Kasumi-1 (cell line): ENCODE measurements at regions not wholly inside any gene's neighbourhood (a gene's known extent, or its start where the extent isn't known, plus 50 kb on each side); places are given as distances from the start of the nearest gene placed in this dataset.

Experiments
- DNase-seq, 2 experiments: peaks; one replicate each; lab custom pipeline; 2025; lab: John Stamatoyannopoulos, UW

DNA sequence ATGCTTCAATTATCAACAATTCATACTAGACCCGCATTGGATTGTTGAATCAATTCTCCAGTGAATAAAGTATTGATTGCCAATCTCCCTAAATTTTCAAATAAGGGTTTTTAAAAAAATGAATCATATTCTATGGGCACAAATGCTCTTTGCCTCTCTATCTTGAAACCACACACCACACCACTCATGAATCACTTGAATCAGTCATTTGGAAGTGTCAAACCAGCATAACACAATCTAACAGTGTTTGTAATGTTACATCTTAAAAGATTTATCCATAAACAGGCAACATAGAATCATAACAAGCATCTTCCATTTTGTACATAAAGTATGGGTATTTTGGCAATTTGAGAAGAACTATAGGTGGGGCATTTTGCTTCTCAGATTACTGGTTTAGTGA lies 219.5 kb upstream of the MIR17HG start:
- no peak for DNase-seq

DNA sequence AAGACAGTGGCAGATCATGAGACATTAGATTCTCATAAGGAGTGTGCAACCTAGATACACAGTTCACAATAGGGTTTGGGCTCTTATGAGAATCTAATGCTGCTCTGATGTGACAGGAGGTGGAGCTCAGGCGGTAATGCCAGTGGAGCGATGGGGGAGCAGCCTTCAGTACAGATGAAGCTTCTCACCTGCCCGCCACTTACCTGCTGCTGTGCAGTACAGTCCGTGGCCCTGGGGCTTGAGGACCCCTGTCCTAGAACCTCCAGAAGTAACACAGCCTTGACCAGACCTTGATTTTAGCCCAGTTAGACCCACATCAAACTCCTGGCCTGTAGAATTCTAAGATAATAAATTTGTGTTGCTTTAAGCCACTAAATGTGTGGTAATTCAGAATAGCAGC lies 215.1 kb upstream of the MIR17HG start:
- no peak for DNase-seq

DNA sequence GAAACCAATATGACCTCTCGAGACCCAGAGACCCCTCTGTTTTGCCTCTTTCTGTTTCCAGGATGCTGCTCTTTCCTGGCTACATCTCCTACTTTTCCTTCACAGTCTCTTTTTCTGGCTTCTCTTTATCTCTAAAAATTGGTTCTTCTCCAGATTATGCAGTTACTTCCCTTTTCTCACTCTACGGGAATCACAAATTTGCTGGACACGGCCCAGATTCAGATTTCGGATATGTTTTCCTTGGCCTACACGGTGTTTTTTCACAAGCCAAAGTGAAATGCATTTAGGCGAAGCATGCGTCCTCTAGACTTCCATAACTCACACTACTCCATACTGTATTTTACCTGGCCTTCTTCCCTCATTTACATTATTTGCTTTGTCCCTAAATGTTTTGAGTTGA lies 214.7 kb upstream of the MIR17HG start:
- no peak for DNase-seq

DNA sequence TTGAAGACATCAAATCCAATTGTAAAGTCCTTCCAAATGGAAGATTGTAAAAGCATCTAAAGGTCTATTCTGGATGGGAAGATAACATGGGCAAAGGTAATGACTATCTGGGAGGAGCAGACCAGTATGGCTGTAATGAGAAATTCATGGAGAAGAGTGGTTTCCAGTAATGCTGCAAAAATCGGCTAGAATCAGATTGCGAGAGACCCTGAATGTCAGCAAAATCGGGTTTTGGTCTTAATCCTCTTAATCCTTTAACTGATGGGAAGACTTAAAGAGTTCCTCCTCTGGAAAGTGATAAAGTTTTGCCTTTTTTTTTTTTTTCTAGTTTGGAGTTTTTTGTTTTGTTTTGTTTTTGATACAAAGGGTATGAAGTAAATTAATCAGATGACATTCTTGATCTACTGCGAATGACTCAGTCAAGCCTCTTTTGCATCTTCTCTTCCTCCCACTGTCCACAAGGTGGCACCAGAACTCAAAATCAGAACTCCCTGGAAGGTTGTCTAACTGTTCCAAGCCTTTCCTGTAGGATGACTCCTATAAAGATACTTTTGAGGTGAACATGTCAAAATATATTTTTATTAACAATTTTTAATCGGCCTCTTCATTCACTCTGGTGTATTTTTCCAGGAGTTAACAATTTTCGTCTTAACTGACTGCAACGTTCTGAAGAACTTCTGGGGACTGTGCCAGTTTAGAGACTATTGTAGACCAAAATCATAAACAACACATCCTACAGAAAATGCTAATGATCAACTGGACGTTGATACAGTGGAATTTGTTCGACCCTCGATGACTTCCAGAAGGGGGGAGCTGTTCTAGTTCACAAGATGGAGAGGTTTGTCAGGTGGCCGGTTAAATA lies 213.3 kb upstream of the MIR17HG start:
- DNase-seq = peak; percentile 37 to 59

DNA sequence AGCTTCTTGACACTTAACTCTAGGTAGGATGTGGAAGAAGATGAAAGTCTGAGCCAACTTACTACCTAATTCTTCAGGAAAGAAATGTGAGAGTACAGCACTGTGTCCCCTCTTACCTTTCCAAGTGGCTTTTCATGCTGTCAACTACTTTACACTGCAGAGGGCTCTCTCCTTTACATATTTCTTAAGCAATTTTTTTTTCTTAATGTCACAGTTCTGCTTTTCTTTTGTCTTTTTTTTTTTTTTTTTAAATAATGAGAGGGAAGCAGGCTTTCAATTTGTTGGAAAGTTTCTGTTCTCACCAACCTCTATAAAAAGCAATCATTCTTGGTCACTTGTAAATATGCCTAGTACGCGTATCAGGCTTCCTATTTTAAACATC lies 212.7 kb upstream of the MIR17HG start:
- DNase-seq = no peak

DNA sequence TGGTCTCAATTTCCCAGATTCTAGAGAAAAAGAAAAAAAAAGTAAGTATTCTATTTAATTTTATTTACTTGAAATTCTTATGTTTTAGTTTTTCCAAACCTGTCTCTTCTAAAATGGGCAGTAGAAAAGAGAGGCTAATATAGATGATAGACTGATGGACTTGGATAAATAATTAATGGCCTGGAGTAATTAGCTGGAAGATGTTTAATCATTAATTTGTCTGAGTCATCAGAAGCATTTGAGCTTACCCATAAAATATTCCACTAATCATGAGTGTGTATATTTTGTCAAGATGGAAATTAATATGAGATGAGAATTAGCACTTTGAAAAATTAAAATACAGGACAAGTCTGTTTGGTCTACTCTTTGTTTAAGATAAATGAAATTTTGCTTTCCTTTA lies 212.1 kb upstream of the MIR17HG start:
- DNase-seq = no peak

DNA sequence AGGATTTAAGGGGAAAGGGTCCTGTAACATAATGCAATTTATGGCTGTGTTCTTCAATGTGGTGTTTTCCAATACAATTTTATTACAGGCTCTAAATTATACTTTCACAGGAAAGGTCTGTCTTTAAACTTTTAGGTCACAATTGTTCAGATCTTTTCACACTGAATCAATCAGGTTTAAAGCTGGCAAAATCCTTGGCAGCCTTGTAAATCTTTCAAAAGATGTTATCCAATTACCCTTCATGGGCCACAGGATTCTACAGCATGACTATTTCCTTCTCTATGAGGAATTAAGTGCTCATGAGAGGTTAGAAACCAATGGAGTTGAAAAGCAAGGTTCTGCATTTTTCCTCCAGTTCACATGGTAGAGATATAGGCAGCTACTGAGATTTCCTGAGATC lies 211.5 kb upstream of the MIR17HG start:
- no peak for DNase-seq

DNA sequence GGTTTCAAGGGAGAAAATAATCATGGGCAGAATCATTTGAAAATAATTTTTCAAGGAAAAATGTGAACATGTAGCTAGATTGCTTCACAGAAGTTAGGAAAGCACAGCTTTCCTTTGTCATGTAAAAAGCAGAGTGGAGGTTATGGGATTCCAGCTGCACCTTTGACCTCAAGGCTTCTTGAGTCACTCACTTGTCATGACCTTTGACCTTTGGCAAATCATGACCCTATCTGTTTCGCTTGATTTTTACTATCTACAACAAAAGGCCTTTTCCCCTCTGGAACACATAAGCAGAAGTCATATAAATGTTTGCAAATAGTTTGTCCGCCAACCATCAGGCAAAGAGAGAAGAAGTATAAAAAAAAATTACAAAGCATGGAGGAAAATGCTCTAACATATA lies 210.7 kb upstream of the MIR17HG start:
- DNase-seq = no peak

DNA sequence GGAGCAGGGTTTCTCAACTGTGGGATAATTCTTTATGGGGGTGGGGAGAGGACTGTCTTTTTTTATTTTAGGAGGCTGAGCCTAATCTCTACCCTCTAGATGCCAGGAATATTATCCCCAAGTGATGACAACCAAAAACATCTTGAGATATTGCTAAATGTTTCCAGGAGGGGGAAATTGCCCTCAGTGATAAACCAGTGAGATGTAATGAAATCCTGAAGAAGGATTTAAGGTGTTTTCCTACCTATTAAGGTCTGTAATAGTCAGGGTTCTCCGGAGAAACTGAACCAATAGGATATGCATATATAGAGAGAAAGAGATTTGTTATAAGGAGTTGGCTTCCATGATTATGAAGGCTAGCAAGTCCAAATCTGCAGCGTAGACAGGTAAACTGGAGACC lies 208.3 kb upstream of the MIR17HG start:
- DNase-seq = no peak

DNA sequence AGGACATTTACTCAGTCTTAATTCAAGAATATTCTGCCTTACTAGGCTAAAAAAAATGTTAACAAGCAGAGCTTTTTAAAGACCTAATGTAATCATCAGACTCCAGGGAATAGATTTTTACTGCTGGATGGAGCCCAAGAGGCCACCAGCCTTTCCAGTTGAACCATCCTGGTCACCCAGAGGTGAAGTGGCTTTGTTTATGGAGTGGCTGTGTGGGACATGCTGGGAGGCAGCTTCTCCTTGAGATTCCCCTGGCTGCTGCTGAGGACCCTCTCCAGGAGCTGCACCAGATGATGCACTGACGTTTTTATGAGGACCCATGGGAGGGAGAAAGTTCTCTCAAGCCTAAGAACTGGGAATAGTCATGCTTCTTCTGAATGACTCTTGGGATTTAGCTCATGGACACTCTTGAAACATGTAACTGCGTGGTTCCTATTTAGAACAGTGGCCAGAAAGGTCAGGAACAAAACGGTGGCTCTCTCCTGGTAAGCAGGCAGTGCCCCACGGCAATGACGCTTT lies 205.9 kb upstream of the MIR17HG start:
- DNase-seq = no peak

DNA sequence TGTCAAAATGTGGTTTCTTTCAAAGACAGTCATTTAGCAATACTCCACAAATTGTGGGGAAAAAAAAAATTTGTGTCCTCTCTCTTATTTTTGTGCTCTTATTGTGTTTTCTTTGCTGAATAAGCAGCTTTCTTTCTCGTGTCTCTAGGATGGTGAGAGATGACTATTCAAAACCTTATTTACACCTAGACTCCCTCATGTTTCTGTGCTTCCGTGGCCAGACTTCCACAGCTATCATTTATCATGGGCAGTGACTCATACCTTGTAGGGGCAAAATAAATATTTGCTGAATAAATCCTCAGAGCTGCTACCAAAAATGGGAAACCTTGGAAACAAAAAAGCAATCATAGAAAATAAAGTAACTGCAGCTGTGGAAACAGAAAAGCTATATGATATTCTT lies 204.9 kb upstream of the MIR17HG start:
- DNase-seq = no peak

DNA sequence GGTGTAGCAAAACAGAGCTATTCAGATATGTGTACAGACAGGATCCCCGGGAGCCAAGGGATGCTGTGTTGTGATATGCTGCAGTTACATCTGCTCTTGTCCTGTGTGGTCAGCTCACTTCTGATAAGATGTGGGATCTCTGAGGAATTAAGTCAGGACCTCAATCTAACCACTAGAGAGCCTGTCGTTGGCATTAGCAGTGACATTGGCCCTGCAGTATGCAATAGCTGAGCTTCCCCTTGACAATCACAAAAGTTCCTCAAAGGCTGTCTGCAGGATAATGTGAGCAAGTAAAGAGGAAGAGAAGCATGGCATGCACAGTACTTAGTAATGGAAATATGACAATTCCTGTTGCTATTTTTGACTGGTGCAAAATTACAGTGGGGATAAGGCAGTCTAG lies 203.4 kb upstream of the MIR17HG start:
- peak; percentile 84 for DNase-seq

DNA sequence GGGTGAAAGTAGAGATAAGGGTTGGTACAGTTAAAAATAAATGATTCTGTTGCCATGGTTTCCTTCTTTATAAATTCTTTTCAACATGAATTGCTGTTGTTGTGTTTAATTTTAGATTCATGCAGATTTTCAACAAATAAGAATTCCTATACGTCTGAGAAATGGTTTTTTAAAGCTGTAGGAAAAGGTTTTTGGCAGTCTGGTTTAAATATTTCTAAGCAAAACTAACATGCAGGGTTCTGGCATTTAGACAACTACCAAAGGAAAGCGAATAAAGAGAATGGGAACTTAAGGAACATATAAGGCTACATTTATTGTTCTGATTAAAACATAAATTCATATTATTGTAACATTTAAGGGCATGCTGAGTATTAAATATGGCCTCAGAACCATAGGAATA lies 203.0 kb upstream of the MIR17HG start:
- no peak for DNase-seq

DNA sequence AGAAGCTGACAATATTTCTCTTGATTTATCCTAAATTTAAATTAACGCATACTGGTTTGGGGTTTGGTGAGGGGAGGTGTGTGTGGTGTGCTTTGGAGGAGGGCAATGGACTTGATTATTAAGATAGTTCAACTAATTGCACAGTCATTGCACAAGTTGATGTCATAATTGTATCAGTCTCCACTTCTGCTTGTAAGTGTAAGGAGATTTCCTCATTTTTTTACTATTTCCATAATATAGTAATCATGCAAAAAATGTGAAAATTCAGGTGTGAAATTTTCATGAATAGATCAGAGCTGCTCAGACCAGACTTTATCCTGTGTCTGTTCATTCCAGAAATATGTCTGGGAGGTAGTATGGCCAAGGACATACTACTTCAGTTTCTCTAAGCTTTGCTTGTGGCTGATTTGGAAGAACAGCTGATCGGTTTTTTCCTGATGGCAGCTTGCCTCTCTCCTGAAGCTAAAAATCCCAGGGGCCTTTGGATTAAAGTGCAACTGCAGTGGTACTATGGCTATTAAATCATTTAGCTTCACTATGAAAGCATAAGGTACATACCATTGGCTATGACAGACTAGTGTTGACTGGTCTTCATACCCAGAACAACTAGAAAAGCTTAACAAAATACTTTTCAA lies 201.8 kb upstream of the MIR17HG start:
- no peak for DNase-seq

DNA sequence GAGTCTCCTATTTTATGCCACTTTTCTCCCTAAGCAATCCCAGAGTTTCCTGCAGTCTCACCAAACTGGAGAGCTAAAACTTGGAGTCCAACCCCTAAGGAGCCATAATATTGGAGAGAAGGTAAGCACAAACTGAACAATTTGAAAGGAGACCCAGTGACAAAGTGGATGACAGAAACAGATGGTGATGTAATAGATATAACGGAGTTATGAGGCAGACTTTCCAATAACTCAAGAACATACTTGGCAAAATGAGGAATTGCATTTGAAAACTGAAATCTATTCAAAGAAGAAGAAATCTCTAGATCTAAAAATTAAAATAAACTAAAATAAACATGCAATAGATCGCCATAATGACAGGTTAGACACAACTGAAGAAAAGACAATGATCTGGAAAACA lies 200.9 kb upstream of the MIR17HG start:
- DNase-seq = no peak

DNA sequence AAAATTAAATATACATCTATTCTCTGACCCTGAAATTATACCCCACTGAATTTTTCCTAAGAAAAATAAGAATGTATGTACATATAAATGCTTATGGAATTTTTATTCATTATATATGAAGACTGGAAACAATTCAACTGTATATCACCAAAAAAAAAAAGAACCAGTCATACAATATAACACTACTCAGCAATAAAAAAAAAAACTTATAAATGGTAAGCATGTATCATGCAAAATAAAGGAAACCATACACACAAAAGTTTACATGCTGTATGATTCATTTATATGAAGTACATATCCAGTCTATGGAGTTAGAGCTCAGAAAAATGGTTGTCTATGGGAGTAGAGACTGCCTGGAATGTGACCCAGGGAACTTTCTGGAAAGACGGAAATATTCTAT lies 199.4 kb upstream of the MIR17HG start:
- DNase-seq = no peak

DNA sequence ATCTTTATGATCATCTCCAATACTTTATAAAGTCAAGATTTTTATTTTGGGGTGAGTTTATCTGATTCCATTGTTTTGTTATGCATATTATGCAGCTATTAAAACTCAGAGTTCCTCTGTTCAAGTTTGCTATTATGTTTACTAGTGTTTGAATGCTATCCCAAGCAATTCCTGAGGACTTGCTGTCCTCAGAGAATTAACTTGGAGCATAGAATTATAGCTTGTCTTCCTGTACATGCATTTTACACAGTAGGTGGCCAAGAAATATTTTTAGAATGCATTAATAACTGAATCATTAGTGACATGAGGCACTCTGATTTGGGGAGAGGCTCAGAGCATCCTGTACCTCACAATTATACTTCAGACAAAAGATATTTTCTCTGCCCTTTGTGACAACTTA lies 195.6 kb upstream of the MIR17HG start:
- DNase-seq = no peak

DNA sequence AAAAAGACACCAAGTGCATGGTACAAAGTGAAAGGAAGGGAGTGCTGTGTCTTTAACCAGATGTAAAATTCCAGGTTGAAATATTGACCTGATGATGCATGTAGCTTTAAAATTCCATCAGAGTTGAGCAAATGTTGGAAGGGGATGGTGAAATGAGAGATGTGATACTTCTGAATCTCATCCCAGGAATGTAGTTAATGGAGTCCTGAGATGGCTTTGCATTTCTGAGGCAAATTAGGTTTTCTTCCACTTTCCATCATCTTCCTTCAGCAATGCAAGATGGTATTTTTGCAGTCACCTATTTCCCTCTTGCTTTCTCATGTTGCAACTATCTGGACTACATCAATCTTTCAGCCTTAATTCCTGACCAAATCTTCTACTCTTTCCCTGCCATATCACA lies 194.1 kb upstream of the MIR17HG start:
- DNase-seq = no peak

DNA sequence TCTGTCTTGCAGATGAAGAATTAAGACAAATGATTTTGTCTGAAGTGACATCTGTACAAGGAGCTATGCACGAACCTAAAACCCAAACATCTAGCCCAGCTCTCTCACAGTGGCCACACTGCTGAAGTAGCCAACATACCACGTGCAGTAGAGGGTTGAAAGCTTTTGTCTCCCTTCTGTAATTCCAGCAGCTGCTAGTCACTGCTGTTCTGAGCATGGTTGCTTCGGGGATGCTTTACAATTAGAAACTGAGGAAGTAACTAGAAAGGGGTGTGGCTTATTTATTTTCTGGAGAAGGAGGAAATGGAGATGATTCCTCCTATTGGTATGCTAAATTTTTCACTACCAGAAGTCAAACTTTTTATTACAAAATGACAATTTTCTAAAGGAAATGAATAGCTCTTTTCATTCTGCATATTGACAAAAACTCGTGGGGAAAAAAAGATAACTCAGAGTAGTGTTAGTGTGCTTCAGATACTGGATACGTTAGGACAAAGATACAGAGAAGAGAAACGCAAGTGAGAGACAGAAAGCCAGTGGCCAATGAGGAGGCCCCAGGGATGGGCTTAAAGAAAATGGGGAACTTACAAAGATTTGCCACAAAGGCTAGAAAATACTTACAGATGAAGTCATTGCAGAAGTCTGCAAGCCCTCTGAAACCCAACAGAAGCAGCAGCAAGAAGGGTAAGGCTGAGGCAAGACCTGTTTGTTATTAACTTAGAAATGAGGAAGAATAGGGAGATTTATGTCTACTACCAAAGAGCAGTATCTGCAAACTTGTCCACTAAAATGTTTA lies 192.7 kb upstream of the MIR17HG start:
- DNase-seq = peak; percentile 72 to 75

DNA sequence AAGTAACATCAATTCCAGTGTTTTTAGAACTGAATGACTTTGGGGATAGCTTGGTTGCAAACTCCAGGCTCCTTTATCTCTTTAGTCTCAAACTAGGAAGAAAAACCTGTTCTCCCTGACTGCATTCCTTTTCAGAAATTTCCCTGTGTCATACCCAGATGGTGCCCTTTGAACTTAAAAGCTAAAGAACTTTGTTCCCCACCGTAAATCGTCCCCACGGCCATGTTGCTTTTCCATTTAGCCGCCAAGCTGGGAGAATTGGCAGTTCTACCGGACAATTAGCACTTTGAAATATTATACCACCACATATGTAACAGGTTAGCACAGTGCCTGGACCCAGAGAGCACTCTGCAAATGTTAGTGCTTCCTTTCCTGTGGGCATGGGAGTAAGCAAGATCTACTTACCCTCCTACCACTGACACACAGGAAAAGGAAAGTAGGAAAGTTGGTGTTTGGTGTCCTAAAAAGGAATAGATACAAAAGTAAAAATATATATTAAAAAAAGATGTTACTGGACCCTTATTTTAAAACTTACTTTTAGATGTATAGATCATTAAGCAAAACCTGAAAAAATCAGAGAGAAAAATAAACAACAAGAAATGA lies 191.9 kb upstream of the MIR17HG start:
- no peak for DNase-seq

DNA sequence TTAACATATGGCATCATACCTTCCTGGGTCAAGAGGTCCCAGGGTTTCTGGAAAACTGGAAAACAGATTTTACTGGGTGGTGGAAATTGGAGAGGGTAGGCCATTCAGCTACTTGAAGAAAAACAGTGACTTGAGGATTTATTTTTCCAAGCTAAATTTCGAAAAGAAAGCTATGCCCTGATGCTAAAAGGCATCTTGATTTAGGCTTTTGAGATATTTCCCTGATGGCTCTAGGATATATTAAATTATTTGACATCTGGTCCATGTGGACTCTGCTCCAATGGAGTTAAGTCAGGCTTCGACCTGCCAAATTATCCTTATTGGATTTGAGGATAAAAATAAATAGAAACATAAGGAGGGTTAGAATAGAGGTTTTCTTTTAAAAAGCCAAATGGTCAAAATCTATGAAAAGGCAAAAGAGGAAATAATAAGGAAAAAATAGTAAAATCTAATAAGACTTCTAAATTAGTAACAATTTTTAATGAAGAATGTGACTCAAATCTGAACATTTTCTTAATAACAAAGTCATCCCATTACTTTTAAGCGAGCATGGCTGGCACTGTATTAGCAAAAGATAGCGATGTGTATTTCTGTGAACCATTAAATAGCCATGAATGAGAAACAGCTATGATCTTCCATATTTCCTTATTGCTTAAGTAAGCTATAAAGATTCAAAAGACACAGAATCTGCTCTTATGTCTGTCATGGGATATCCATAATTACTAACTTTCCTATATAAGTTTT lies 190.0 kb upstream of the MIR17HG start:
- DNase-seq = no peak

DNA sequence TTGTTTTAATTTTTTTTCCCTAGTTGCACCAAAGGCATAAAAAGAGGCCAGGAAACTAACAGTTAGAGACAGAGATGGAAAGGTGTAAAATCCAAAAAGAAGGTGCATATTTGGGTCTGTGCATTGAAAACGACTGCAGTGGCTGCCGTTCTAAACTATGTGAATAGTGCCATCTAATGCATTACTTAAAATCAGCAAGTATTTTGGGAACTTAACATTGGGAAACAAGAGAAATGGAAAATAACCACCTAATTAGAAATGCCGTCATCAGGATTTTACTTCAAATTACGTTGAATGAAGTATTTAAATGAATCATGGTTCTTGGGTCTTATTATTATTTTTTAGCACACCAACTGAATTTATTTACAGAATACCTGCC lies 189.5 kb upstream of the MIR17HG start:
- DNase-seq = peak; percentile 21 to 23
